ENCODE measurements at regions not wholly inside any gene's neighbourhood (a gene's known extent, or its start where the extent isn't known, plus 50 kb on each side); places are given as distances from the start of the nearest gene placed in this dataset.

DNA sequence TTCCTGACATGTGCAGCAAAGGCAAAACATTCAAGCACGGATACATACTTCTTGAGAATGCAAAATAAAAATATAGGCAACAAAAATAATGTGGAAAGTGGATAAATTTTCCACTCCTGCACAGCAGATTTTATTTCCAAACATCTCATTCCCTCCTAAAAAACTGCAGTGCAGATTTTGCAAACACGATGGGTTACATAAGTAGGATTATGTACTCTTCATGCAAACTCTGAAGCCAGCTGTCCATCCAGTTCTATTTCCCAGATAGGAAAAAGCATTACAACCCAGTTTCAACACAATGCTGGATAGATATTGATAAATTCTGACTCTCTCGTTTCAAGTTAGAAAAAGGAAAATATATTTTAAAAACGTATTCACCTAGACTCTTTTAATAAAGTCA, 52.7 kb upstream of the CCNG1 start:
- Histone ChIP-seq H3K4me1 (peaks cover 6% of the 10 kb centered on the region), H3K36me3 (ENCODE audit: control insufficient read depth, insufficient read depth, low read length) (no peaks in the 10 kb centered on the region), H3K4me3 (ENCODE audit: low read depth, low read length) (no peak overlapping the region), H3K27me3 (replicated peaks; ENCODE audit: control insufficient read depth, insufficient read depth, low read length) (no peaks in the 10 kb centered on the region), H3K9me3 (no peaks in the 10 kb centered on the region)
- intact Hi-C loops (cut with micrococcal nuclease; ENCODE audit: unreplicated experiment): loop anchor here (2.0 kb wide), 1 partner anchor 18 kb away; no protein-coding TSS in a partner anchor
- ChIA-PET CTCF (no interaction called here), POLR2A (no interaction called here)
- Mint-ChIP-seq H3K4me3 (ENCODE audit: unreplicated experiment) (no peak overlapping the region), H3K27me3 (ENCODE audit: insufficient read depth, unreplicated experiment) (no peaks in the 10 kb centered on the region), H3K27ac (ENCODE audit: unreplicated experiment) (no peak overlapping the region), H3K9me3 (ENCODE audit: unreplicated experiment) (peaks cover 9% of the 10 kb centered on the region), H3K36me3 (ENCODE audit: insufficient read depth, unreplicated experiment) (peaks cover 2% of the 10 kb centered on the region), H3K4me1 (ENCODE audit: low read depth, unreplicated experiment) (peaks cover 3% of the 10 kb centered on the region)
- no TSS peak for BruUV-seq (replicated peaks)
- TF ChIP-seq, protein P1, sequence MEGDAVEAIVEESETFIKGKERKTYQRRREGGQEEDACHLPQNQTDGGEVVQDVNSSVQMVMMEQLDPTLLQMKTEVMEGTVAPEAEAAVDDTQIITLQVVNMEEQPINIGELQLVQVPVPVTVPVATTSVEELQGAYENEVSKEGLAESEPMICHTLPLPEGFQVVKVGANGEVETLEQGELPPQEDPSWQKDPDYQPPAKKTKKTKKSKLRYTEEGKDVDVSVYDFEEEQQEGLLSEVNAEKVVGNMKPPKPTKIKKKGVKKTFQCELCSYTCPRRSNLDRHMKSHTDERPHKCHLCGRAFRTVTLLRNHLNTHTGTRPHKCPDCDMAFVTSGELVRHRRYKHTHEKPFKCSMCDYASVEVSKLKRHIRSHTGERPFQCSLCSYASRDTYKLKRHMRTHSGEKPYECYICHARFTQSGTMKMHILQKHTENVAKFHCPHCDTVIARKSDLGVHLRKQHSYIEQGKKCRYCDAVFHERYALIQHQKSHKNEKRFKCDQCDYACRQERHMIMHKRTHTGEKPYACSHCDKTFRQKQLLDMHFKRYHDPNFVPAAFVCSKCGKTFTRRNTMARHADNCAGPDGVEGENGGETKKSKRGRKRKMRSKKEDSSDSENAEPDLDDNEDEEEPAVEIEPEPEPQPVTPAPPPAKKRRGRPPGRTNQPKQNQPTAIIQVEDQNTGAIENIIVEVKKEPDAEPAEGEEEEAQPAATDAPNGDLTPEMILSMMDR (IDR thresholded peaks at IDR 0.05; ENCODE audit: insufficient read depth in 1 of 2, low read depth in 1 of 2, low read length in 1 of 2, severe bottlenecking in 1 of 2, unreplicated experiment in 1 of 2): no peak
- DNase-seq: no peak

DNA sequence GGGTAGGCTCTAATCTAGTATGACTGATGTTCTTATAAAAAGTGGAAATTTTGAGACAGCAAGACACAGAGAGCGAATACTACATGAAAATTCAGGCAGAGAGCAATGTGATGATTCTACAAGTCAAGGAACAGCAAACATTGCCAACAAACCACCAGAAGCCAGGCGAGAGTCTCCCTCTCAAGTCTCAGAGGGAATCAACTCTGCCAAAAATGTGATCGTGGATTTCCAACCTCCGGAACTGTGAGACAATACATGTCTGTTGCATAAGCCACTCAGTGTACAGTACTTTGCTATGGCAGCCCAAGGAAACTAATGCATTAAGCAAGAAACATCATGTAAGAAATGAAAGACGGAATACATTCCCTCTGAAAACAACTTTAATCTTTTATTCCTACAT, 52.1 kb upstream of the CCNG1 start:
- H3K36me3 Mint-ChIP-seq (ENCODE audit: insufficient read depth, unreplicated experiment): no peaks in the 10 kb centered on the region
- TF ChIP-seq, protein P1 (IDR thresholded peaks at IDR 0.05; ENCODE audit: insufficient read depth in 1 of 2, low read depth in 1 of 2, low read length in 1 of 2, severe bottlenecking in 1 of 2, unreplicated experiment in 1 of 2): no peak
- intact Hi-C loops (cut with micrococcal nuclease; ENCODE audit: unreplicated experiment): loop anchor here (2.0 kb wide), 1 partner anchor 18 kb away; no protein-coding TSS in a partner anchor
- H3K4me1 Mint-ChIP-seq (ENCODE audit: low read depth, unreplicated experiment): no peaks in the 10 kb centered on the region
- no peak for DNase-seq
- H3K9me3 Mint-ChIP-seq (ENCODE audit: unreplicated experiment): peaks cover 9% of the 10 kb centered on the region
- Histone ChIP-seq H3K9me3 (no peaks in the 10 kb centered on the region), H3K36me3 (ENCODE audit: control insufficient read depth, insufficient read depth, low read length) (no peaks in the 10 kb centered on the region), H3K4me3 (ENCODE audit: low read depth, low read length) (no peak overlapping the region), H3K27me3 (replicated peaks; ENCODE audit: control insufficient read depth, insufficient read depth, low read length) (no peaks in the 10 kb centered on the region), H3K4me1 (peaks cover under 1% of the 10 kb centered on the region)
- no peak overlapping the region for H3K27ac Mint-ChIP-seq (ENCODE audit: unreplicated experiment)
- no peaks in the 10 kb centered on the region for H3K27me3 Mint-ChIP-seq (ENCODE audit: insufficient read depth, unreplicated experiment)
- BruUV-seq (replicated peaks): no TSS peak
- ChIA-PET CTCF (no interaction called here), POLR2A (no interaction called here)
- no peak overlapping the region for H3K4me3 Mint-ChIP-seq (ENCODE audit: unreplicated experiment)

DNA sequence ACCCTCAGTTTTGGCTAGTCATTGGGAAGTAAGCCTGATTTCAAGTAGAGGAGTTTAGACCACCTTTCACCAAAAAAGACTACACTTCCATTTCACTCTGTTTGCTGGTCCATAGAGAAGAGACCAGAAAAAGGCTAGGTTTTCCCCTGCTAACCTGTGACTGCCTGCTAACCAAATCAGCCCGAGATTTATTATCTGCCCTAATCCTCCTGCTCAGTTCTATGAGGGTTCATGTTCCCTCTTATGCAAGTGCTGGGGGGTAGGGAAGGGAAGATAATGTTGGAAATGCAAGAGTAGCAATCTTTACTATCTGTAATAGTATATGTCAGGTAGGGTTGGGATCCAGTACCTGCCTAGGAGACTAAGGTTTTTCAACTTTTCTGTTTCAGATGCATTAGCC, 51.6 kb upstream of the CCNG1 start:
- DNase-seq: no peak
- Mint-ChIP-seq H3K36me3 (ENCODE audit: insufficient read depth, unreplicated experiment) (no peaks in the 10 kb centered on the region), H3K27me3 (ENCODE audit: insufficient read depth, unreplicated experiment) (no peaks in the 10 kb centered on the region), H3K4me1 (ENCODE audit: low read depth, unreplicated experiment) (no peaks in the 10 kb centered on the region), H3K9me3 (ENCODE audit: unreplicated experiment) (peaks cover 9% of the 10 kb centered on the region), H3K27ac (ENCODE audit: unreplicated experiment) (no peak overlapping the region), H3K4me3 (ENCODE audit: unreplicated experiment) (no peak overlapping the region)
- TF ChIP-seq, protein P1 (IDR thresholded peaks at IDR 0.05; ENCODE audit: insufficient read depth in 1 of 2, low read depth in 1 of 2, low read length in 1 of 2, severe bottlenecking in 1 of 2, unreplicated experiment in 1 of 2): no peak
- Histone ChIP-seq H3K4me1 (no peaks in the 10 kb centered on the region; the same call in 1 of the 2 replicates), H3K9me3 (no peaks in the 10 kb centered on the region), H3K4me3 (ENCODE audit: low read depth, low read length) (no peak overlapping the region), H3K27me3 (replicated peaks; ENCODE audit: control insufficient read depth, insufficient read depth, low read length) (no peaks in the 10 kb centered on the region), H3K36me3 (ENCODE audit: control insufficient read depth, insufficient read depth, low read length) (no peaks in the 10 kb centered on the region)
- ChIA-PET CTCF (no interaction called here), POLR2A (no interaction called here)
- intact Hi-C loops (cut with micrococcal nuclease; ENCODE audit: unreplicated experiment): loop anchor here (2.0 kb wide), 1 partner anchor 17 kb away; no protein-coding TSS in a partner anchor
- BruUV-seq (replicated peaks): no TSS peak

Data from Caco-2 (cell line).